ENCODE measurements at regions not wholly inside any gene's neighbourhood (a gene's known extent, or its start where the extent isn't known, plus 50 kb on each side); places are given as distances from the start of the nearest gene placed in this dataset.

DNA sequence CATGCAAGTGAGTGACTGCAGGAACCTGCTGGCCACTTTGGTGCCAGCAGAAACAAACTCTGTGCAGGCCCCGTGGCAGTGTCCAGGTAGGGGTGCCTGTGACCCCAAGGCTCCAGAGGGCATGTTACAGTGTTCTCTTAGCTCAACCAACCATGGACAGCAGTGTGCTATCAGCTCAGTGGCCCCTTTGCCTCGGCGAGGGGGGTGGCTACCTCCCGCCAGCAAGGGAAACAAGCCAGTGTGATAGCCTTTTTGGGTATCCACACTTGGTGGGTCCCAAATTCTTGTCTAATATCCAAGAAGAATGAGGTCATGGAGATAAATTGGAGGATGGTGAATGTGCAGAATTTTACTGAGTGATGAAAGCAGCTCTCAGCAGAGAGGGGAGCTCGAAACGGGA, 298.6 kb upstream of the SLC30A5 start:
- CTCF ChIA-PET = interaction anchor here (1.2 kb wide), 1 partner anchor 22 kb away, joined by 5 read pairs; no protein-coding TSS in a partner anchor
- no peak for TF ChIP-seq NFIC (IDR thresholded peaks at IDR 0.05; ENCODE audit: borderline replicate concordance)
- TF ChIP-seq EP300 (IDR thresholded peaks at IDR 0.05; ENCODE audit: borderline replicate concordance in 1 of 2, low read depth in 1 of 2, low read length in 1 of 2) = no peak
- no peak for TF ChIP-seq RFX5 (IDR thresholded peaks at IDR 0.05; ENCODE audit: low read length)
- TF ChIP-seq GATA2 (CRISPR knock-in tag; IDR thresholded peaks at IDR 0.05) = no peak
- TF ChIP-seq, protein P1, sequence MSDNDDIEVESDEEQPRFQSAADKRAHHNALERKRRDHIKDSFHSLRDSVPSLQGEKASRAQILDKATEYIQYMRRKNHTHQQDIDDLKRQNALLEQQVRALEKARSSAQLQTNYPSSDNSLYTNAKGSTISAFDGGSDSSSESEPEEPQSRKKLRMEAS (IDR thresholded peaks at IDR 0.05; ENCODE audit: low read depth) = no peak
- TF ChIP-seq FOXM1 (IDR thresholded peaks at IDR 0.05; ENCODE audit: low read depth) = no peak
- TF ChIP-seq ELF1 (IDR thresholded peaks at IDR 0.05) = no peak
- TF ChIP-seq EZH2phosphoT487 (IDR thresholded peaks at IDR 0.05; ENCODE audit: borderline replicate concordance, low read depth) = no peak
- no peak for TF ChIP-seq MXI1 (IDR thresholded peaks at IDR 0.05; ENCODE audit: low read depth, low read length)
- no peak for TF ChIP-seq FOSL2 (IDR thresholded peaks at IDR 0.05; ENCODE audit: borderline replicate concordance, low read depth)
- no peak for TF ChIP-seq NRF1 (IDR thresholded peaks at IDR 0.05; ENCODE audit: low read depth, low read length)
- no peak for TF ChIP-seq TCF12 (IDR thresholded peaks at IDR 0.05)
- WGBS (ENCODE audit: low lambda C conversion rate) = 45% methylated on average over 5 of the region's 6 CpGs
- no peak overlapping the region for H3K9ac ChIP-seq
- H2AFZ ChIP-seq (ENCODE audit: low read depth) = no peak overlapping the region
- H3K27ac ChIP-seq (ENCODE audit: low read depth in 2 of 2, low read length in 1 of 2) = no peak overlapping the region
- H3K36me3 ChIP-seq (replicated peaks in 1 of 2; ENCODE audit: control insufficient read depth in 1 of 2, insufficient read depth in 2 of 2, low read length in 1 of 2) = no peaks in the 10 kb centered on the region
- H3K9me3 ChIP-seq = no peaks in the 10 kb centered on the region
- H4K20me1 ChIP-seq (ENCODE audit: insufficient read depth) = no peaks in the 10 kb centered on the region
- H3K4me2 ChIP-seq = no peak overlapping the region
- no peaks in the 10 kb centered on the region for H3K4me1 ChIP-seq (ENCODE audit: control insufficient read depth in 1 of 2, insufficient read depth in 2 of 2, low read depth in 1 of 2, low read length in 1 of 2)
- no peaks in the 10 kb centered on the region for H3K9me2 ChIP-seq
- H3K79me2 ChIP-seq (ENCODE audit: insufficient read depth) = no peaks in the 10 kb centered on the region
- DNase-seq = no peak
- H3K27me3 ChIP-seq (ENCODE audit: insufficient read depth) = no peaks in the 10 kb centered on the region
- no peak overlapping the region for H3K4me3 ChIP-seq (ENCODE audit: low read depth in 2 of 2, low read length in 1 of 2)
- POLR2A ChIA-PET = no interaction called here
- no peaks in the 10 kb centered on the region for H3F3A ChIP-seq (replicated peaks; ENCODE audit: insufficient read depth)

DNA sequence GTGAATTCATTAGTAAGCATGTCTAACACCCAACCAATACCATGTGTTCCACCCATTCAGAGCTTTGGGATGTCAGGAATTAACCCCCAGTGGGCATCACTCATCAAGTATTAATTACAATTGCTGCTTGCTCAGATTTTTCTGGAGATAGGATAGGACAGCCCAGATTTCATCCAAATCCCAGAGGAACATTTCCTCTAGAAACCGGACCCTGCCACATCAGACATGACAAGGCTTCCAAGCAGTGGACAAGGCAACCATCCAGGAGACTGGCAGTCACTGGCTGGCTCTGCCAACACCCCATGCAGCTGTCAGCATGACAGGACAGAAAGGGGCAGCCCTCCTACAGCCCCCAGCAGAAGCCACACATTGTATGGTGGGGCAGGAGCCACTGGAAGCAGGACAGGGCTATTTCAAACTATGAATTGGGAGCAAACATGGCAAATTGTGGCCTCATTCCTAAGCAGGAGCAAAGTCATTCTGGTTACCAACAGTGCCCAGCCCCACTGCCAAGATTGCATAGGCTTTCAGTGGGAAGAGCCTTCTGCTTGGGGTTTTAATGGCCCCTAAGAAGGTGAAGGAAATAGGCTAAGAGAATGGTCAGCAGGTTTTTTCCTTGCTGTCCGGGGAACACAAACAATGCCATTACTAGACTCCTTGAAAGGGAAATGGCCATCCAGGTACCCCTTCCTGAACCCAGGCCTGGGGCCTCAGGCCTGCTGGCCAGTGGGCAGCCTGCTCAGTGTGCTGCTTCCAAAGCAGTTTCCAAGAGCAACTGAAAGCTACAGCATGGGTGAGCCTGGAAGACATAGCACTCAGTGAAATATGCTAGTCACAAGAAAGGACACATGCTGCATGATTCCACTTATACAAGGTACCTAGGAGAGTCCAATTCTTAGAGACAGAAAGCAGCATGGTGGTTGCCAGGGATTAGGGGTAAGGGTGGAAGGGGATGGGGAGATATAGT, 294.7 kb upstream of the SLC30A5 start:
- no peak overlapping the region for H2AFZ ChIP-seq (ENCODE audit: low read depth)
- H3K27me3 ChIP-seq (ENCODE audit: insufficient read depth) = no peaks in the 10 kb centered on the region
- no peak overlapping the region for H3K4me3 ChIP-seq (ENCODE audit: low read depth in 2 of 2, low read length in 1 of 2)
- H3K9me2 ChIP-seq = no peaks in the 10 kb centered on the region
- no peaks in the 10 kb centered on the region for H3F3A ChIP-seq (replicated peaks; ENCODE audit: insufficient read depth)
- H3K79me2 ChIP-seq (ENCODE audit: insufficient read depth) = no peaks in the 10 kb centered on the region
- no peak for DNase-seq
- H3K4me2 ChIP-seq = no peak overlapping the region
- peaks cover 0 to 2% of the 10 kb centered on the region in 2 experiments; a peak in 1 of 4 replicates for H3K4me1 ChIP-seq (ENCODE audit: control insufficient read depth in 1 of 2, insufficient read depth in 2 of 2, low read depth in 1 of 2, low read length in 1 of 2)
- H3K9me3 ChIP-seq = no peaks in the 10 kb centered on the region
- no peaks in the 10 kb centered on the region for H3K36me3 ChIP-seq (replicated peaks in 1 of 2; ENCODE audit: control insufficient read depth in 1 of 2, insufficient read depth in 2 of 2, low read length in 1 of 2)
- no peak overlapping the region for H3K9ac ChIP-seq
- H4K20me1 ChIP-seq (ENCODE audit: insufficient read depth) = no peaks in the 10 kb centered on the region
- ChIA-PET CTCF (no interaction called here), POLR2A (no interaction called here)
- WGBS (ENCODE audit: low lambda C conversion rate) = 36% methylated on average over 2 of the region's 2 CpGs
- TF ChIP-seq, protein P2, sequence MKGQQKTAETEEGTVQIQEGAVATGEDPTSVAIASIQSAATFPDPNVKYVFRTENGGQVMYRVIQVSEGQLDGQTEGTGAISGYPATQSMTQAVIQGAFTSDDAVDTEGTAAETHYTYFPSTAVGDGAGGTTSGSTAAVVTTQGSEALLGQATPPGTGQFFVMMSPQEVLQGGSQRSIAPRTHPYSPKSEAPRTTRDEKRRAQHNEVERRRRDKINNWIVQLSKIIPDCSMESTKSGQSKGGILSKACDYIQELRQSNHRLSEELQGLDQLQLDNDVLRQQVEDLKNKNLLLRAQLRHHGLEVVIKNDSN (IDR thresholded peaks at IDR 0.05; ENCODE audit: borderline replicate concordance, low read depth) = no peak
- TF ChIP-seq RCOR1 (IDR thresholded peaks at IDR 0.05; ENCODE audit: low read length) (no peak), GABPA (IDR thresholded peaks at IDR 0.05; ENCODE audit: low read depth) (no peak), TAF1 (IDR thresholded peaks at IDR 0.05; ENCODE audit: borderline replicate concordance, low read depth, low read length) (no peak), FOXM1 (IDR thresholded peaks at IDR 0.05; ENCODE audit: low read depth) (no peak), TEAD4 (IDR thresholded peaks at IDR 0.05; ENCODE audit: borderline replicate concordance, insufficient read depth) (no peak), NFIC (IDR thresholded peaks at IDR 0.05; ENCODE audit: borderline replicate concordance) (no peak), JUND (IDR thresholded peaks at IDR 0.05) (no peak), RFX5 (IDR thresholded peaks at IDR 0.05; ENCODE audit: low read length) (no peak), POLR2AphosphoS5 (IDR thresholded peaks at IDR 0.05; ENCODE audit: low read depth, low read length) (no peak)
- no peak overlapping the region for H3K27ac ChIP-seq (ENCODE audit: low read depth in 2 of 2, low read length in 1 of 2)
